HG03025 (cell line): ENCODE measurements at regions not wholly inside any gene's neighbourhood (a gene's known extent, or its start where the extent isn't known, plus 50 kb on each side); places are given as distances from the start of the nearest gene placed in this dataset.

Experiments used
- ATAC-seq: cut with Tn5 transposase; IDR thresholded peaks from one replicate; pipeline ENCODE4 v1.9.1; 2021; ENCODE audit warnings: mild to moderate bottlenecking, moderate library complexity; ENCODE audit not compliant: unreplicated experiment, low FRiP score

DNA sequence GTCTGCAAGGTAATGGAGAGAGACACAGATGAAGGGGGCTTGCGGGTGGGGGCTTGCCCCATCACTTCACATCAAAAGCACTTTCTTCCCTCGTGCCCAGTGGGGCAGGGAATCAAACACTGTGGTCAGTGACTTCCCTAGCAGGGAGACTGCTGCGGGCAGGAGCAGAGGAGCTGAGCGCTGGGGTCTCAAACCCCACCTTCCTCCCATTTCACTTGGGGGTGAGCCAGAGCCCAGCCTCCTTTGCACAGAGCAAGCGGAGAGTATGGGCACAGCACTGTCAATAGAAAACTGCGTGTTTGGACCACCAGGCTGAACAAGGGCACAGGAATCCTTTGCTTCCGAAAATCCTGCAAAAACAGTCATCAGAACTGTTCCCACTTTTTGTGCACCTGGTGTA, 355.8 kb upstream of the MKI67 start:
- ATAC-seq, result no peak

DNA sequence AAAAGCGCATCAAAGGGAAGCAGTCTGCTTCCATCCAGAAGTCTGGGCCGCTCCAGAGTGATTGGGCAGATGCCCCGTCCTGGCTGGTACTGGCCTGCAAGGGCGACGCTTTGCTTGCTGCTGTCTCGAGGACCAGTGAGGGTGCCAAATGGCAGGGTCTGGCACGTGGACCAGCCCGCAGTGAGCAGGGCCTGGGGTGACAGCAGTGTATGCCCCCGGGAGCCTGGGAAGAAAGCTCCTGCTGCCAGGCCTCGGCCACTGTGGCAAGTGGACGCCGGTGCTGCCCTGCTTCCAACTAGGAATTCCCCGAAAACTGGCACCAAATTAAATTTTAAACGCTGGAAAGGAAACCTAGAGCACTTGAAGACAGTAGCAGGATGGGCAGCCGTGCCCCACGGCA, 357.0 kb upstream of the MKI67 start:
- ATAC-seq, result no peak

GRCh38 chr10:128484041-128484440, 357.8 kb upstream of the MKI67 start:
- ATAC-seq, result no peak

- ATAC-seq, result no peak
Observed at GRCh38 chr10:128485701-128486235, 359.5 kb upstream of the MKI67 start.

- no peak for ATAC-seq
Observed at GRCh38 chr10:128487517-128487916, 361.3 kb upstream of the MKI67 start.

GRCh38 chr10:128489324-128490247, 363.4 kb upstream of the MKI67 start:
- ATAC-seq, result no peak

- no peak for ATAC-seq
Observed at GRCh38 chr10:128491686-128492085, 365.5 kb upstream of the MKI67 start.

- no peak for ATAC-seq
Observed at GRCh38 chr10:128493811-128494210, 367.6 kb upstream of the MKI67 start.

DNA sequence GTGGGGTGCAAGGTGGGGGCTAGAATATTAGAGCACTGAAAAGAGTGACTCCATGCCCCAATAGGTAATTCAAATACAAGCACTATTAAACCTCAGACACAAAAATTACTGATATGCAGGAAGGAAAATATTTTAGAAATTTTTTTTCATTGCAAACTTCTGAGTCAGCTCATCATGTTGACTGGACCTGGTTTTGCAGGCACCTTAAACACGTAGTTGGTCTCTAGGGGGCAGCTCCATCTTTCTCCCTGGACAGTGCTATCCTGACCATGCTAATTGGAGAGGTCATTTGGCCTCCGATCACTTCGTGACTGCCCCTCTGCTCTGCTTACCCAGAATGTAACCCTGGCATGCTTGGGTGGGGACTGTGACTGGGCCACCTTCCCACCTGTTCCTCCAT, 368.4 kb upstream of the MKI67 start:
- no peak for ATAC-seq

GRCh38 chr10:128497660-128498377, 371.6 kb upstream of the MKI67 start:
- no peak for ATAC-seq

DNA sequence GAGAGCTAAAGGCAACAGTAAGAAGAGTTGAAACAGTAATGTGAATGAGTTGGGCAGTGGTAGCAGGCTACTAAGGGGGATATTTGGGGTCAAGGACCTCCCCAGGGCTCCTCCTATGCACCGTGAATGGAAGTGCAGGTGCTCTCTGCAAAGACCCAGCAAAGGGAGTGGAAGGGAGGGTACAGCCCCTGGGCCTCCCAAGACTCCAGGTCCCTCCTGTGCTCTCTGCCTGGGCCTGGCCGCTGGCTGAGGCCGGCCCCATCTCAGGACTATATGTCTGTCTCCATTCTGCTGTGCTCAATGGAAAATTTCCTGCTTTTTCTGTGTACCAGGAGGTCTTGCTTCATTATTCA, 372.1 kb upstream of the MKI67 start:
- no peak for ATAC-seq

DNA sequence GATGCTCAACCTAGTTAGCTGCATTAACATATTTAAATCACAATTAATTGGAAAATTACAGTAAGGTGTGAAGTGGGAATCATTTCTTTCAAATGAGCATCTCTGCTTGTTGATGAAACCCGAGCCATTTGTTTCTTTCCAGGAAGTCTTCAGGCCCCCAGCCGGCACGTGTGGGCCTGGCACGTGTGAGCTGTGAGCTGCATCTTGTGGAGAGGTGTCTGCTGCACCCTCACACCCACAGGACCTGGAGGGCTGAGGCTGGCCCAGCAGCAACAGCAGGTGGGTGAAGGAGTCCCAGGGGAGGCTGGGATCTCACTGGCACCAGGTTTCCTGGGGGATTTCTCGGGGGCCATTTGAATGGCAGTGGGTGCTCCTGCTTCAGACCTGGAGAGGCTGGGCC, 372.5 kb upstream of the MKI67 start:
- ATAC-seq, result no peak

DNA sequence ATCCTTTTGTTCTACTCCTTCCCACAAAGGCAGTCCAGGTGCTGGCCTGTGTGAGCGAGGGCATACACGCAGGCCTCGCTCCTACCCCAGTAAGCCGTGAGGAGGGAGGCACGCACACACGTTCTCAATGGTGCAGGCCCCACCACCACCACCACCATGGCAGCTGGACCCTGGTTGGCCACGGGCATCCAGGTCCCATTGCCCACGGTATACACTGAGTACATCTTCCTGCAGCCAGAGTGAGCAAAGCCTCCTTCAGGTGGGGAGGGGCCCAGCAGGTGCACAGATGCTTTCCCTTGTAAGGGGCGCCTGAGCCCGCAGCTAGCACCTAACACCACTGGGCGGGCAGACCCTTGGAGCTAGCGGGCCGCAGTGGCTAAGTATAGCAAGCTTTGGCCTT, 373.3 kb upstream of the MKI67 start:
- ATAC-seq, result no peak

- ATAC-seq, result no peak
Observed at GRCh38 chr10:128499956-128500355, 373.7 kb upstream of the MKI67 start.

- ATAC-seq, result no peak
Observed at GRCh38 chr10:128500642-128501041, 374.4 kb upstream of the MKI67 start.

DNA sequence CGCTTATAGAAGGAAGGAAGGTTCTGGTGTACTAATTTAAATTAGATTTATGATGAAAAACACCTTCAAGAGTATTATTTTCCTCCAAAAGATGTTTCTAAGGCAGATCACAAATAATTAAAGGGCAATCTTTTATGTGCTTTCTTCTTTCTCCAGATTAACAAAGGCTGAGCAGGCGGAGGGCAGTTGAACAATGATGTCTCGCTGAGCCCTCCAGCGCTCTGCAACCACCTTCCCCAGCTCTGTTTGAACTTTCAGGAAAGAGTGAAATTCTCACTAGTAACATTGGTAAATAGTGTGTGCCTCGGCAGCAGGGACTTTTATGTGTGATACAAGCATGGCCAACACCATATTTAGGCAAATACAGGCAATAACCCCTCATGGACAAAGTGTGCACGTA, 379.1 kb upstream of the MKI67 start:
- no peak for ATAC-seq

DNA sequence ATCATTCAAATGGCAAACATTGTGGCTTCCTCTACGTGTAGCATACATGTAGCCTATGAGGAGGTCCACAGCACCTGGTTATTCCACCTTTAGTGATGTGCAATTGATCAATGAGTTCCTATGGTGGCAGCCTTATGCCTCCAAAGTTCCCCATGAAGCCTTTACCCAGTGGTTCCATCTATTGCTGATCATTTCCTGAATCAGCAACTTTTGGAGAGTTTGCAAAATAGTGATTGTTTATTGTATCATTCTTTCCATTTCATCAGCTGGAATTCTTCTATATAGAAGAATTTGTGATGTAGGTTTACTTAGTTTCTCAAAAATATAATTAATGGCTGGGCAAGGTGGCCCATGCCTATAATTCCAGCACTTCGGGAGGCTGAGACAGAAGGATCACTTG, 380.2 kb upstream of the MKI67 start:
- no peak for ATAC-seq

DNA sequence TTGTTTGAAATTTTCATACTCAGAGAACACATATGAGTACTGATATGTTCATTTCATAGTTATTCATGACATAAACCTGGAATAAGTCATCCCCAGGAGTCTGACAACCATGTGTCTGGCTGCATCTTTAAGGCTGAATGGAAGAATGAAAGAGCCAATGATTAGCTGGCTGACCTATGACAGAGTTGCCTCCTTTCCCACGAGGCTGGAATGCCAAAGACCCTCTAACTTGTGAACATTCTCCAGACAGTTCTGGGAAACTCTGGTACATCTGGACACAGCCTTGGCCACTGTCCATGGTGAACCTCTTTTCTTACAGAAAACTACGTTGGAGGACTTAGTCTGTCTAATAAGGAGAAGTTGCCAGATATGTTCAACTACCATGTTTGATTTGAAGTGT, 380.8 kb upstream of the MKI67 start:
- ATAC-seq, result no peak

DNA sequence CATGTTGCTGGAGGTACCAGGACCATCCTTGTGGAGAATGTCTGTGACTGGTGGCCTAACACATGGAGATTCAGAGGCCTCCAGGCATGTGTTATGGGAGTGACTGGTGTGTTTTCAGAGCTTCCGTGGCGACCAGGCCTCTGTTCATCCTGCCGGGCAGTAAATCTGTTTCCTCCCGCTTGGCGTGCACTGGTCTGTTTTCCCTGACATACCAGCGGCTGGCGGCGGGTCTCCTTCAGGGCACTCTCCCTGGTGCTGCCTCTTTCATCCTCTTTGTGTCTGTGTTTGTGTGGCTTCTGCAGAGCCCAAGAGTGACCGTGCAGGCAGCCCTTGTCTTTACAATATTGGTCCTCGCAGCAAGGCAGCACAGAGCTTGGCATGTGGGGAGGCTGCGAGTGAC, 385.1 kb upstream of the MKI67 start:
- ATAC-seq, result no peak

GRCh38 chr10:128512767-128513166, 386.5 kb upstream of the MKI67 start:
- ATAC-seq, result no peak

- no peak for ATAC-seq
Observed at GRCh38 chr10:128514536-128514935, 388.3 kb upstream of the MKI67 start.

DNA sequence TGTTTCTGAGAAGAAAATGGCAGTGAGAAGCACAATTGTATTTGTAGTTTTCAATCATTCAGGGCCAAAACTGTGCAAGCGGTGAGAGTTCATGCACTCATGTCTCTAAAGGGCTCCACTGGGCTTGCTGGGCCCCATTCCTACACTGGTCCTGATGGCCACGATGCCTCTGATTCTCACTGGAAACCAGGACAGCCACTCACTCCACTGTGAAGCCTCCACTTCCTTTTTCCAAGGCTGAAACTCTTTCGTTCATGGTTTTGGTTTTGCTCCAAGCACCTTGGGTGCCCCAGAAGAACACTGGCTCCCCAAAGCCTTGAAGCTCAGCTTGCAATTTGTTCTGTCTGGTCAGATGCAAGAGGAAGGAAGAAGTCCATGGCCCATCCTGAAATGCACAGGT, 390.0 kb upstream of the MKI67 start:
- ATAC-seq, result no peak
